ENCODE measurements at regions not wholly inside any gene's neighbourhood (a gene's known extent, or its start where the extent isn't known, plus 50 kb on each side); places are given as distances from the start of the nearest gene placed in this dataset.

- TF ChIP-seq SMC3 (IDR thresholded peaks at IDR 0.05; ENCODE audit: low read length) (no peak), ZNF17 (CRISPR knock-in tag; IDR thresholded peaks at IDR 0.05) (no peak), JUND (CRISPR knock-in tag; IDR thresholded peaks at IDR 0.05) (no peak), ZNF280B (CRISPR knock-in tag; IDR thresholded peaks at IDR 0.05; ENCODE audit: borderline replicate concordance) (no peak)
These were observed 111.3 kb downstream of the MFAP3L start for GRCh38 chr4:169914866-169915265.

Measured in HepG2 (cell line).